Lung microvascular endothelial cell (primary cell): ENCODE measurements at regions not wholly inside any gene's neighbourhood (a gene's known extent, or its start where the extent isn't known, plus 50 kb on each side); places are given as distances from the start of the nearest gene placed in this dataset.

ENCODE experiments used
- DNase-seq, 2 donors: peaks; one replicate each; pipeline versions ENCODE4 v3.0.0 to v3.0.0-alpha.2; 2010; ENCODE audit warnings: low read depth in 2 of 2

DNA sequence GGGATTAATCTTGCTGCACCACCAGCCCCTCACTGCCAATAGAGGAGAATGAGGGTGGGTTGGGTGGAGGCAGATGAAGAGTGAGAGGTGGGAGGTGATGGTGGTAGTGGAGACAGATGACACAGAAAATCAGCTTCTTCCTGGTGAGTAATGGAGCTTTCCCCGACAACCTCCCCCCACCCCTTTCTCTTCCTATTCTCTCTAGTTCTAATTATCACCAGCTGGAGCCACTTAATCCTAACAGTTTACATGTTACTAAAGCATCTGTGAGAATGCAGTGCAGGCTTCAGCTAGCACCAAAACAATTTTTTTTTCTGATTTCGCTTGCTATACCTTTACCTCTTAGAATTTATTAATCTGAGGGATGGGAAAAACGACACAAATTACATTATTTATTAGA, 116.1 kb upstream of the DNAJC19 start:
- no peak for DNase-seq

DNA sequence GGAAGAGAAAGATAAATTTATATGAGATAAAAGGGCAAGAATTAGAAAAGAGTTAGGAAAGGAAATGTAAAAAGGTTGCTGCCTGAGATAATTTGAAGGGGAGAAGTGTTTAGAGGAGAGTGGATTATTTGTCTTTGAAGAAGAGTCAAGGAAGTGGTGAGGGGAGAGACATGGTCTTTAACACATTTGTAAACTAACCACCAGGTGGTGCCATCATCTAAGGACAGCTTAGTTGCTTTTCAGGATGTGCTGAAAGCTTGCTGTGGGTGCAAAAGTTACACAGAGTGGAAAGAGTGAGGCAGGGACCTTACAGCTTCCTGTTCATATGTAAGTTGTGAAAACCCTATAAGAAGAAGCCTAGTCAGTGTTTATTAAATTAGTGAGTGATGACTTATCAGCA, 114.1 kb upstream of the DNAJC19 start:
- DNase-seq: peak; percentile 0

DNA sequence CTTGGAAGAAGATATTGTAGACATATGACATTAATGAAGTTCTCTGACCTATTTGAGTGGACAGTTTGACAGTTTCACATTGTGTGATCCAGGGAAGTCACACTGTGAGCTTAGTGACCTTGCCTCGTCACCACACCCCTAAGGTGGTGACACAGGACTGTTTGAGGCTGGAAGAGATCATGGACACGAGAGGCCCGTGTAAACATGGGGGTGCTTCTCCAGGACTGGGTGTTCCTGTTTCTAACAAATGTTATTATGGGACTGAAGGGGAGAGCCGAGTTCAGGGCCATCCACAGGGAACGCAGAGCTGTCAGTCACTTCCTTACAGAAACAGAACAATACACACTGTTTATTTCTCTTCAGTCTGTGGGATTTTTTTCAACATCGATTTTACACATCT, 96.5 kb upstream of the DNAJC19 start:
- DNase-seq: no peak

DNA sequence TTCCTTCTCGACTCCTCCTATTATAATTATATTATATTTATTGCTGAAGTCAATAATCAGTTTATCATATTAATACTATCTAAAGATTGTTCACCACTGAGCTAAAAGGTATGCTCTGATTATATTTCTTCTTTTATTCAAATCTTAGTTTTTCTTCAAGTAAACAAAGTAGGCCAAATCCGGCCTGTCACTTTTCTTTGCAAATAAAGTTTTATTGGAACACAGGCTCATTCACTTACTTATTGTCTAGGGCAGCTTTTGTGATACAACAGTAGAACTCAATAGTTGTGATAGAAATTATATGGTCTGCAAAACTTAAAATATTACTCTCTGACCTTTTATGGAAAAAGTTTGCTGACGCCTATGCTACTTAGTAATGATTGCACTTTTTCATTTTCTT, 92.4 kb upstream of the DNAJC19 start:
- DNase-seq: no peak

DNA sequence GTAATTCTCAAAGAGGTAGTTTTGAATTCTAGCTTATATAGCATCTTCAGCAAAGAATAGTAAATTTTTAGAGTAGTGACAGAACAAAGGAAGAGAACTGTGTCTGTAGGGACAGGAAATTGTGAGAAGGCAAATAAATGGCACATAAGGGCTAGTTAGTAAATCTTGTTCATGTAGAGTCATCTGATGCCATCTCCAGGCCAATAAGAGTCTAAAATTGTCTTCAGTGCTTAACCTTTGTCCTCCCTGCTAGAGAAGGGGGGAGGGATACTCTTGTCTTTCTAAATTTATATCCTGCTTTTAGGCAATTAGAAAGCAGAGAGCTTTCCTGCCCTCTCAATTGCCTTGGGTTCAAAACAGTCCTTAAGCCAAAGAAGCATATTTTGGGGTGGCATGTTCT, 87.0 kb upstream of the DNAJC19 start:
- DNase-seq: no peak

DNA sequence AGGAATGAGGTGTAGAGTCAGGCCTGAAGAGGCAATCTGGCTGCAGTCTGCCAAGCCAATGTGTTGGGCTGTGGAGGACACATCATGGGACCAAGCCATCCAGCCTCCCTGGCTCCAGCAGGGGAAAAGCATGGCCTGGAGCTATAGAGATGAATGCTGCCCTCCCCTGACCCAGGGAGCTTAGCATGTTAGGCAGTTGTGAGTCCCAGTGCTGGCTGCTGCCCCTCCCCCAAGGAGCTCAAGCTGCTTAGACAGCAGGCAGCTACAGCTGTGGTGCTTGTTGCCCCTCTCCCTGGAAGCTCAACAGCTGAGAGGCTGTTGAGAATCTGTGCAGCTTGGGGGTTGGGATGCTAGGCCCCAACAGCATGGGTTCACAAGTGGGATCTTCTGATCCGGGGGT, 85.6 kb upstream of the DNAJC19 start:
- no peak for DNase-seq

DNA sequence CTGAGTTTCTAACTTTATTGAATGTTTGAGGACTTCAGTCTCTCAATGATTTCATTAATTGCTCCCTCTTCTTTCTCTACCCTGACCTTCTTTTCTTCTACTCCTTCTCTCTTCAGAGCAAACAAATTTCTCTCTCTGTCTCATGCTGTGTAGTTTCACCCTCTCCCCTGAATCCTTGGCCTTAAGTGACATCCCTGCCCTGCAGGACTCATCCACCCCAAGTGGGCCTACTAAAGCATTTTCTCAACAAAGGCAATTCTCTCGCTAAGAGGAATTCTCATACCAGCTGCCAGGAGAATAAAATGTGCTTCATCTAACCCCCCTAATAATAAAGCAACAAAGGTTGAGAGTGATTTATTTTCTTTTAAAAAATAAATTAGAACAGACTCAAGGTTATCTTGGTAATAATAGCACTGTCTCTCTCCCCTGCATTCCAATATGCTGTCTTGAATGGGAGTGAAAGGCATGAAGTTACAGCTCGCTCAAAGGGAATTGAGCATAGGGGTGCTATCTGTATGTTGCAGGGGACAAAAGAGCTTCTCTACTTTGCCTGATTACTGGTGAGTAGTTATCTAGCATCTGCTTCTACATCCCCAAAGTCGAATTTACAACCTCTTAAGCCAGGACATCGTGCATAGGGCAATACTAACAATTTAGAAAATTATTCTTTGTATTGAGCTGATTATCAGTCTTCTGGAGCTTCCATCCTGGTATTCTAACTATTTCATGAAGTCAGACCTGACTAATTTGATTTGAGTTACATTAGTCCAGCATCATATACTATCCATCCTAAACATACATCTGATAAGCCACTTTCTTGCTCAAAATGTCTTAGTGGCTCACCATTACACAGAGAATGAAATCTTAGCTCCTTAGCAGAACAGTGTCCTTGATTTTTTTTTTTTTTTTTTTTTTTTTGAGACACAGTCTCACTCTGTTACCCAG, 76.9 kb upstream of the DNAJC19 start:
- DNase-seq: no peak

DNA sequence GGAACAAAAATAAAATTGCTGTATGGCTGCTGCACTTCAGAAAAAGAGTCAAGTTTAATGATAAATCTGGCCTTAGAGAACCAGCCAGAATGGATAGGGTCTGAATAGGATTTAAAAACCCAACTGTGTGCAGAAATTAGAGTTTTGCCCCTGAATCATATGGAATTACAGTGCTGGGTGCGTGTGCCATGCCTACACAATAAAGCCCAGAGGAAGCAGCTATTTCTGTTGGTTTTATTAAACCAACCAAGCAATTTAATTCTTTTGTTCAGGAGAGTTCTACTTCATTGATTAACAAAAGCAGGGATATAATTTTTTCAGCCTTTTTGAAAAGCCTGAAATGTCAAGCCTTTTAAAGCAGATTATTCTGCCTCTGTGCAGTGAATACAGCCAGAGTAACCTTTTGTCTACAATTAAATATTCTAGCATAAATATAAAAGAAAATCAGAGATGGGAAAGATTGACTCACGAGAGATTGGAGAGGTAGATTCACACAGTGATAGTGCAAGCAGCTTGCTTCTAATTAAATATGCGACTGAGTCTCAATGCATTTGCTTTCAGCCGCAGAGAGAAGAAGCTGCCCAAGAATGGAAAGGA, 66.7 kb upstream of the DNAJC19 start:
- DNase-seq: no peak

DNA sequence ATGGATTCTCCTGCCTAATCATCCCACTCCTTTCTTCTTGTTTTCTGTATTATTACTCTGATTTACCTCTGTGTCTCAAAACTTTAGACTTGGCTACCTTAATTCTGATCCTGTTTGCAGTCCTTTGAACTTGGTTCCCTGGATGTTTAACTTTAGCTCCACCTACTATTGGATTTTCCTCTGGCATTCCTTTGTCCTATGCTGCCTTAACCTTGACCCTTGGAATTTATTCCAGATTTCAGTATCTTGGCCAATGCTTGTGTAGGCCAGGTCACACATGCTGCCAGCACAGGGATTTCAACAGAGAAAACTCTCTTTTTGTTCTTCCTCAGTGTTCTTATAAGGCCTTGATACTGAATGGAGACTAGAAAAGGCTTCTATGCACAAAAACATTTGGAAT, 65.0 kb upstream of the DNAJC19 start:
- no peak for DNase-seq

DNA sequence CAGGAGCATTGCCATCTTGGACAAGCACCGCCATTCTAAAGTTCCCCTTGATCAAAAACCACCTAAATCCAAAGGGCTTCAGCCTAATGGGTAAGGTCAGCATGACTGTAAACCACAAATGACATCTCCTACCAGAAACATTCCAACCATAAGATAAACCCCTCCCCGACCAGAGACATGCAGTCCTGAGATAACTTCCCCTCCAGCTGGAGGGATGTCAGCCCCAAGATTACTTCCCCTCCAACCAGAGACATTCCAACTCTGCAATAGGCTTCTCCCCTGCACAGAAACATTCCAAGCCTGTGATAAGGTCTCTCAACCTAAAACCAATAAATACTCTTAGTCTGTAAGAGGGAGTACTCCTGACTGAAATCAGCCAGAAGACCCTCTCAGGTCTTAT, 62.7 kb upstream of the DNAJC19 start:
- no peak for DNase-seq

DNA sequence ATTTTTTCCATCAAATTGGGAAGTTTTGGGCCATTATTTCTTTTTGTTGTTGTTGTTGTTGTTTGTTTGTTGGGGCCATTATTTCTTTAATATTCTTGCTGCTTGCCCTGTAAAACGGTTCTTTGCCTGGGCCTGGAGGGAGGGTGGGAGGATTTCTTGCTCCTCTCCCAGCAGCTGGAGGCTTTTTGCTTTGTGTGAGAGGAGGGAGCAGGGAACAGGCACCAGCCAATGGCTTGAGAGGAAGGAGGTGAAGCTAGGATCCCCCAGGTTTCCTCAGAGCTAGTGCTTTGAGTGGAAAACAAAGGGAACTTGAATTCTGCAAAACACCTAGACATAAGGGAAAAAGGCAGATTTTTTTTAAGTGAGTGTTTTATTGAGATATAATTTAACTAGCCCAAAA, 61.2 kb upstream of the DNAJC19 start:
- DNase-seq: no peak

DNA sequence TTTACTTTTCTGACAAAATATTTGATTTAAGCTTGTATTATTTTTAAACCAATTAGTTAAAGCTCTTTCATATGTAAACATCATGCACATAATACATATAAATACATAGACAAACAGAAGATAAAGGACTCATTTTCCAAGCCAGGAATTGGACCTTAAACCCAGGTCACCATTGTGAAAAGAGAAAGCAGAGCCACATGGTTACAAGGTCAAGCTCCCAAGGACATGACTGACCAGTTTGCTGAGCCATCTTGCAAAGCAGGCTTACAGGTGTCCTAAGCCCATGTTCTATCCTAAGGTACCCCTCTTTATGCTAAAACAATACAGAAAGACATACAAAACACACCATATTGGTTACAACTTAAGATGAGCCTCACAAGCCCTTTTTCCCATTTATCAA, 50.5 kb upstream of the DNAJC19 start:
- DNase-seq: no peak
